Suppressor macrophage (primary cell): ENCODE measurements at regions not wholly inside any gene's neighbourhood (a gene's known extent, or its start where the extent isn't known, plus 50 kb on each side); places are given as distances from the start of the nearest gene placed in this dataset.

Experiments
- DNase-seq, 4 experiments: peaks; one replicate each; pipeline ENCODE4 v3.0.0-alpha.2; 2020 to 2022

DNA sequence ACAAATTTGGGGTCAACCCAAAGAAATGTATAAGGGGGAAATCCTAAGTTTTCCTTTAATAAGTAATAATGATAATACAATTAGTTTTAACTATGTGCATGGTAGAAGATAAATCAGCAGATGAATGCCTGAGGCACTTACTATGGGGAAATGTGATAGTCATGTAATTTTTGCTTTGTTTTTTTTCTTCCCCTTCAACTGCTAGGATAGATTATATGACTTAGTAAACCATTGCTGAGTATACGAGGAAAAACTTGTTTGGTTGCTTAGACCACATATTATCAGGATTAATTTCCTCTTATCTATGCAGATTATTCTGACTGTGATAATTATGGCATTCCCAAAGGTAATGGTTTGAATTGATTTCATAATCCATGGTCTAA, 181.1 kb downstream of the TGFB2 start:
- no peak for DNase-seq

- no peak for DNase-seq
These were observed 182.6 kb downstream of the TGFB2 start for GRCh38 chr1:218527737-218528136.

GRCh38 chr1:218529646-218530300, 184.6 kb downstream of the TGFB2 start:
- no peak for DNase-seq

DNA sequence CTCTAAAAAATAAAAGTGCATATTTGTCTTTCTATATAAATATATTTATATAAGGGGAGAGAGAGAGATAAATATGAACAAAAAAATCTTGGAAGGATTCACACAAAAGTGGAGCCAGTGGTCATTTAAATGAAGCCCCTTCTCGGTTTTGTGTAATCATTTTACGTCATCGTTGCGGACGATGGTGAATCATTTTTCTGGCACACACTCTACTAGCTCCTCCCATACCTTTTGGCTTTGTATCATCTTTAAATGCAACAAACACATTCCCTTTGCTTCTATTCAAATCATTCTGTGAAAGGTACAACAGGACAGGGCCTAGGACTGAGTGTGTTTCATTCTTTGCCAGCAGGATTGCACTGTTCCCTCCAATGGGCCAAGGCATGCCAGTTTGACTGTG, 186.8 kb downstream of the TGFB2 start:
- no peak for DNase-seq

DNA sequence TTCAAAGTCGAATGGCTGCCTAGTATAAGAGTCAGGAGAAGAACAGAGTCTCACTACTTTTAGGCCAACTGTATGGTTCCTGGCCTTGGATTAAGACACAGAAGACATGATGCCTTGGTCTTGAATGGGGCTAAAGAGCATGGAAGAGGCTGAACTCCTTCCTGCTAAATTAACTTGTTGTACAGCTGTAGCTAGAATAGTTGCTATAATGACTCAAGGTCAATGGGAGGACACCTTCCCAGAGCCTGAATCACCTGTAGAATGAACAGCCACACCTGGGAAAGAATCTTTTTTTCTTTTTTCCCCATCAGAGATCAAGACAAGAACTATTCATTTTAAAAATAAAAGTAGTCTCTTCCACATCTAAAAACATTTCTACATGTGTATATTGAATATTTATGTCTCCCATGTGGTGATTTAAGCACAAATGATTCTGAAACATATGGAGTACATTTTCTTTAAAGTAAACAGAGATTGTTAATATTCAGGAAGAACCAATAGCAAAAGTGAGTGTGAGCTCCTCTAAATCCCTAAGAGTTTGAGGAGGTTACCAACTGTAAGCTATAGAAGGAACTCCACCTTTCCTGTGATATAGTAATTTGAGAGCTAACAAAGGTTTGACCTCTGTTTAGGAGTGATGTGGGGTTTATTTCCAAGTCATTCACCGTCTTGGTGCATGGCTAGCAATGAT, 191.3 kb downstream of the TGFB2 start:
- no peak for DNase-seq

- no peak for DNase-seq
These were observed 192.2 kb downstream of the TGFB2 start for GRCh38 chr1:218537122-218537913.

DNA sequence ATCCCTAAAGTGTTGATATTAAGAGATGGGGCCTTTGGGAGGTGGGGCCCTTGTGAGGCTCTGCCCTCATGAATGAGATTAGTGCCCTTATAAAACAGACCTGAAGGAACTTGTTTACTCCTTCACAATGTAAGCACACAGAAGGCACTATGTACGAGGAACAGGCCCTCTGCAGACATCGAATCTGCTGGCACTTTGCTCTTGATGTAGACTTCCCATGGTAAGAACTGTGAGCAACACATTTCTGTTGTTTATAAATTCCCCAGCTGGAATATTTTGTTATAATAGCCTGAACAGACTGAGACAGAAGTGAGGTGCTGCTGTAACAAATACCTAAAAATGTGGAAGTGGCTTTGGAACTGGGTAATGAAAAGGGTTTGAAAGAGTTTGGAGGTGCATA, 193.2 kb downstream of the TGFB2 start:
- no peak for DNase-seq

GRCh38 chr1:218546314-218546713, 201.2 kb downstream of the TGFB2 start:
- DNase-seq = peak in 1 of 4 experiments; percentile 4

GRCh38 chr1:218547957-218548730, 203.0 kb downstream of the TGFB2 start:
- no peak for DNase-seq

- DNase-seq = no peak
These were observed 203.6 kb downstream of the TGFB2 start for GRCh38 chr1:218548764-218549163.

DNA sequence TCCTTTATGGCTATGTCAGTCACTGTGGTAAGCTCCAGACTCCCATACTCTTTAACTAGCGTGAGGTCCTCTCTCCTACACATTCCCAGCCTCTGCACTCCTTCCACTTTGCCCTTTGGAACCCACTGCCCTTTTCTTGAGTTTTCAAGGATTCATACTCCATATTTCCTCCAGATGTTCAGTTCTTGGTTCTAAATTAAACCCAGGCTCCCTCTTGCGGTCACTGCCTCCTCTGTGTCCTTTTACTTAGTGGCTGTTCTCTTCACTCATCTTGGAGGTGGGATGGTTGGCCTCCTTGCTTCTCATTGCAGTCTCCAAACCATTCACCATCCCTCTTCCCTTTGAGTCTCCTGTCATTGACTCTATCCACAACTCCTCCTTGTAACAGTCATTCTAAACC, 208.1 kb downstream of the TGFB2 start:
- no peak for DNase-seq

DNA sequence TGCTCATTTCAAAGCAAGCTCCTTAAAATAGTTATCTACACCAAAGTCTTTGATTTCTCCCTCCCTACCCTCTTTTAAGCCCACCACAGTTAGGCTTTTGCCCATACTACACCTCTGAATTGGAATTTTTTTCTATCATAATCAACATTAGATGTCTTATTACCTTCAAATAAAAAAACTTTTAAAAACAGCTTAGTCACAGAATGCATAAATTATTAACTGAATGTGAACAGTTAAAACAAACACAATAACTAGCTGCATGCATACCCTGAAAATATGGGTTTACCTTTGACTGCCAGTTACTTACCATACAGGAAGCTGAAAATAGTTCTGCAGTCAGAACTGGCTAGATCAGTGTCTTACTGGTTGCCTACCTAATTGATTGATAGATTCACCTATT, 210.9 kb downstream of the TGFB2 start:
- no peak for DNase-seq

DNA sequence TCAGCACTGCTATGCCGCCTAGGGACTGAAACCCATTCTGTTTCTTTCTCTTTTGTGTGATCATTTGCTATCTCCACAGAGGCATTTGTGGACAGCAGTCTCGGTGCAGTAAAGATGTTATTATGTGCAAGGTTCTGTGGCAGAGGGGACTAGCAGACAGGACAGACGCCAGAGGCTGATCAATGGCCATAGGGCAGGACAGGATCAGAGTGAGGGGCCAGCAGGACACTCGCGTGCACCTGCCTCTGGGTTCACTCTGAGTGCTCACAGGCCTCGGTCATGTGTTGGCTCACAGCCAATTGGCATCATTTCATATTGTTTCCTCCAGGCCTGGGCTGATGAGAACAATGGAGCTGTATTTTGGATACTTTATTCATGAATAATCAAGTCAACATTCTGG, 212.6 kb downstream of the TGFB2 start:
- no peak for DNase-seq

DNA sequence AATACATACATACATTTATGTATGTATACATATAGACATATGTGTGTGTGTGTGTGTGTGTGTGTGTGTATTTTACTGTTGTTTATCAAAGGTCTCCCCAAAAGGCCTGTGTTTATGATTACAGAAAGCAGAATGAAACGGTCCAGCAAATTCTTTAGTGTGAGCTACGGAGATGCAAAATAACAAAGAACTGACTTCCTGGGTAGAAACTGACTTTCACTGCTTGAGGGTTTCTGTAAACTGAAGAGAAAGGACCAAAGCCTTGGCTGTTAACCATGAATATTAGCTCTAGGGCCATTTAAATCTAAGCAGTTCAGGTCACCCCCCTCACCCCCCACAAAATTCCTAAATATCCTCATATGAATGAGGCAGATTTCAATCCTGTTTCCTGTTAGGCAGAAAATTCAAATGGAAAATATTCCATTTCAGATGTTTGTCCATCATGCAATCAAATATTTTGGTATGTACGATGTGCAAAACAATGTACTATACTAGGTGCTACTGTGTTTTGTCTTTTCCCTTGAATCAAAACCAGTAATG, 213.2 kb downstream of the TGFB2 start:
- DNase-seq = no peak

DNA sequence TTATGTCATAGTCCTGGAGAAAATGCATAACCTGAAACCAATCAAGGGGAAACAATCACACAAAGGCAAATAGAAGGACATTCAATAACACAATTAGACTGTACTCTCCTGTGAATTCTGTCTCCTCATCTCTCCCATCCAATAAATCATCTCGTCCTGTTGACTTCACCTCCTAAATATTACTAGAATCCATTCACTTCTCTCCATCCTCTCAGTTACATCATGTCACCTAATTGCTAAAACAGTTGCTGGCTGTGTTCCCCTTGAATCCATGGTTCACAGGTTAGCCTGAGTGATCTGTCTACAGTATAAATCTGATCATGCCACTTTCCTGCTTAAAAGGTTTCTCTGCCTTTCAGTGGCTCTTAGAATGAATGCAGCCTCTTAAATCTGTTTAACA, 220.2 kb downstream of the TGFB2 start:
- DNase-seq = no peak

DNA sequence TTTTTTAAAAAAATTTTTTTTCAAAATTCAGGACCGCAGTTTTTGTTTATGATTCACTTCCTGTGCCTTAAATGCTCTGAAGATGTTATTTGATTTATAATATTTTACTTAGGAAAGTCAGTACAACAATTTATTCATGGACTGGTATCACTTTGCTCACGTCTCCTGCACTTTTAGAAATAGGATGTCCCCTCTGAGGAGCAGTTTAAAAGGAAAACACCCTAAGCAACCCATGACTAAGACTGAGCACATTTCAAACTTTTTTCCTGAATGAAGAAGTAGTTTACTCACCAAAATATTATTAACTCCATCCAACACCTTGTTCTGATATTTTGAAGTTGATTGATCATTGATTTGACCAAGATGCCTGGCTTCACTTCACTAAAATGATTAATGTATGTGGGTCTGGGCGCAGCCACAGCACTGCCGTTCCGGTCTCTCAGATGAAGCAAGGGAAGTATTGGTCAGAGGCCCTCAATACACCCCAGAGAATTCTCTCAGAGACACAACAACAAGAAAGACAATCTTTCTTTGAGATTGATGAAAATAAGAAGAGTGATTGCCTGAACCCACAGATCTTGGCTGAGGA, 223.9 kb downstream of the TGFB2 start:
- DNase-seq = no peak

DNA sequence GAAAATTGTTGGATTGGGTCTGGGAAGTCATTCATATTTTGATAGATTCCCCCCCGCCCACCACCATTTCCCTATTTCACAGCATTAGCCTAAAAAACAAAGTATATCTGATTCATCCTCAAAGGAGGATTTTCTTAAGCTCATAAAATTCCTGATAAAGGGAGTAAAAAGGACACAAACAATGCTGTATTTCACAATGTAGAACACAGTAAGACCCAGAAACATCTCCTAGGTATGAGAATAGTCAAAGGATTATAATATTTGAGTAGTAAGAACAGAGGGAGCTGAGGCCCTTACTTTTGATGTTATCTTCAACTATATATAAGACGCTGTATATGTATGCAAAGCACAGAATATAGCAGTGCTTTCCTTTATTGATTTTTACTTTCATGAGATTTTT, 225.3 kb downstream of the TGFB2 start:
- DNase-seq = no peak

DNA sequence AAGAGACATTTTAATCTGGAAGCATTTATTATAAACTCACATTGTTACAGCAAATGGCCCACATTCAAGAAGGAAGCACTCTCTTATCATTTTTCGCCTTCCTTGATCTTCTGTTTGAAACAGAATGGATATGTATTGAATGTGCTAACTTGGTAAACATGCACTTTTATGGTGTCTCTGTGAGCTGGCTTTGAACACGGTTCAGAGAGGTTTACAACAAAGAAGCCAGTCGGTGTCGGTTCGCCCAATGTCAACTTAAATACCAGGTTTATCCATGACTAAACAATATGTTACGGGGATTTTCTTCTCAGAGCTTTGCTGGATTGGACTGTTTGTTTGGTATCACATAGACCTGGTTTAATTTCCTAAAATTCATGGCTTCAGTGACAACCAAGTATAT, 226.4 kb downstream of the TGFB2 start:
- no peak for DNase-seq

DNA sequence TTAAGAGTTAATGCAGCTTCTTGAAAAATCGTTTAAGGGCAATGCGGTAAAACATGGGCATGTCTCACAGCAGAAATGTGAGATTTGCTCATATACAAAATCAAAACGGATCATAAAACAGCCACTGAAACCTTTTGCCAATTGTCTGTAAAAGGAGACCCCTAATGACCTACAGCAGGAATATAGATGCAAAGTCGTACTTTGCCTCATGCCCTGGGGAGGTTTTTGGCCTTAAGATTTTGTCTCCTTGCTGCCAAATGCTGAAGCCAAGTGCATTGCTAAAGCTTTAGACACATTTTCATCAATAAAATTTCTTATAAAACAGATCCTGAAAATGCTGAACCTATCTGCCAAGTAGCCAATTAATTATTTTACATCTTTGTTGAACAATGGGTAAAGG, 226.9 kb downstream of the TGFB2 start:
- no peak for DNase-seq

DNA sequence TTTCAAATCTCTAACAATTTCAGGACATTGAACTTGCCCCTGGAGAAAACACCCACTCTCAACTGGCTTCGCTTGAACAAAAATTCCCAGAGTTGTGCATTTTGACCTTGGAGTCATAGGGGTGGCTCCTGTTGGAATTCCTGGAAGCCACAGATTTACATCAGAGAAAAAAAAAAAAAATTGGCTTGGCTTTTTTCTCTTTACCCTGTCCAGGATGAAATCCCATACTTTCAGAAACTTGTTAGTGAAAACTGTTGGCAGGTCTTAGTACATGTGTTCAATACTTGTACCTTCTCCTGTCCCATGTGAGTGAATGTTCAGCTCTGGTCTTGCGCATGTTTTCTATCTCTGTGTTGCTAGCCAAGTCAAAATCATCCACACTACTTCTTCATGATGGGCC, 228.8 kb downstream of the TGFB2 start:
- DNase-seq = no peak

GRCh38 chr1:218575079-218575478, 229.9 kb downstream of the TGFB2 start:
- DNase-seq = no peak

- no peak for DNase-seq
These were observed 230.7 kb downstream of the TGFB2 start for GRCh38 chr1:218575856-218576255.
